NCI-H2081 (cell line): ENCODE measurements at regions not wholly inside any gene's neighbourhood (a gene's known extent, or its start where the extent isn't known, plus 50 kb on each side); places are given as distances from the start of the nearest gene placed in this dataset.
"Not testable (repeated sequence)": the region's sequence is repeated elsewhere in the genome, so short reads cannot be mapped to it uniquely, and the experiment has no call there.

Experiments
- DNase-seq, 2 experiments: peaks; one replicate each; lab custom pipeline; 2025; lab: John Stamatoyannopoulos, UW

- DNase-seq: no peak
These were observed 53.7 kb upstream of the SMIM15 start for GRCh38 chr5:61215996-61216395.

- DNase-seq: no peak
These were observed 54.5 kb upstream of the SMIM15 start for GRCh38 chr5:61216741-61217140.

- no peak for DNase-seq
These were observed 54.9 kb upstream of the SMIM15 start for GRCh38 chr5:61217214-61217613.

DNA sequence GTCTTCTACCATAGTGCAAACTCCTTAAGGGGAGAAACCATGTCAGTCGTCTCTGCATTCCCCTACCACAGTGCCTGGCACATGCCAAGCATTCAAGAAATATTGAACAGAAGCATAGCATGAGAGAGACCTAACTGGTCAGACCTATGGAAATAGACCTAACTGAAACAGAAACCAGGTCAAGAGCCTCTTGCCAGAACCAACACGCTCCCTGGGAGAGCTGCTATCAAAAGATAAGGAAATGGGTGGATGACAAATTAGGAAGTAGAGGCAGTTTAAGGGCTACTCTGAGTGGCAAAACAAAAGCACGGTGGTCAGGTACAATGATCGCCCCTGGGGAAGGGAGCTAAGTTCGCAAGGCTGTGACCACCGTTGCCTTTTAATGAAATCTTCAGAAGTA is 66.0 kb upstream of the SMIM15 start:
- no peak for DNase-seq

- DNase-seq: no peak
These were observed 66.5 kb upstream of the SMIM15 start for GRCh38 chr5:61228691-61229280.

GRCh38 chr5:61229416-61229815 is 67.1 kb upstream of the SMIM15 start:
- DNase-seq: no peak

- no peak for DNase-seq
These were observed 68.2 kb upstream of the SMIM15 start for GRCh38 chr5:61230492-61230891.

DNA sequence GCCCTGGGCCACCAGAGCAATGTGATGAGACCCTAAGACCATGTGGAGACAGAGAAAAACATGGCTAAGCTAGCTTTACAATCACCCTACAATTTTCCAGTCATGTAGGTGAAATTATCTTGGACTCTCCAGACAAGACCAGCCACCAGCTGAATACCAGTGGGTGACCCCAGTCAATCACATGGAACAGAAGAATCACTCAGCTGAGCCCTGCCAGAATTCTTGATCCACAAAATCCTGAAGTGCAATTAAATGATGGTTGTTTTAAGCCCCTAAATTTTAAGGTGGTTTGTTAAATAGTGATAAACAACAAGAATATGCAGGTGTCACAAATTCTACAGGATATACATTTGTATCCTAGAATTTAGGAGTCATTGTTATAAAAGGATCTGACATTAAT is 69.5 kb upstream of the SMIM15 start:
- DNase-seq: no peak

GRCh38 chr5:61232490-61233050 is 70.3 kb upstream of the SMIM15 start:
- DNase-seq: no peak

DNA sequence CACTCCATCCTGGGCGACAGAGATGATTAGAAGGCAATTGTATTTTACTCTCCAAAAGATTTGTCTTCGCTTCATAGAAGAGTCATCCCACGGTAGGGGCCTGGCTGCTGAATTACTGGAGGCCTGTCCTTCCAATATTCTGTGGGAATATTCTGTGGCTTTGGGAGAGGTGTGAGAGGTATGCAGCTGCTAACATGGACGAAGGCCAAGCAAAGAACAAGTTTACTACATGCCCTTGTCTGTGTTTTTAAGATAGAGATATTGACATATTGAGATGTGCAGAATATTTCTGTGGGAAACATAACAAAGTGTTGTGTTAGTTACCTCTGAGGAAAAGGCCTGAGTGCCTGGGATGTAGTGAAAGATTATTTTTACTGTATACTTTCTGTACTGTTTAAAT is 71.8 kb upstream of the SMIM15 start:
- DNase-seq: no peak

GRCh38 chr5:61236715-61237114 is 74.4 kb upstream of the SMIM15 start:
- DNase-seq: not testable (repeated sequence)

- peak; percentile 45 to 54 for DNase-seq
These were observed 83.2 kb upstream of the SMIM15 start for GRCh38 chr5:61245486-61245885.

DNA sequence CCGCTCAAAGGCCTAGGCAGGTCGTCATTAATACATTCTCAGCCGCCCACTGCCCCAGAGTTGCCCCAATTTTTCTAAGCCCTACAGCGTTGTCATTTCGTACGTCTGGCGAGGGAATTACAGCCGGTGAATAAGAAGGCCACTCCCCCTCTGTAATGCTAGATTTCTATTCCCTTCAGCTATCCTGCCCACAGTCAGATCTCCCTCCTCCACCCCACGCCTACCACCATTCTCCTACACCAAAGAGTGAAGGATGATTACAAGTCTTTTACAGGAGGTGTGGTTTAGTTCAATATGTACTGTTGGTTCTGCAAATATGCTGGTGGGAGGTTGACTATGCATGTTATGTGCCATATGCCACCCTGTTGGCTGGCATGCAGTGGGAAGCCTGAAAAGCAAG is 83.7 kb upstream of the SMIM15 start:
- DNase-seq: peak; percentile 68 to 82

GRCh38 chr5:61246768-61247307 is 84.6 kb upstream of the SMIM15 start:
- no peak for DNase-seq

DNA sequence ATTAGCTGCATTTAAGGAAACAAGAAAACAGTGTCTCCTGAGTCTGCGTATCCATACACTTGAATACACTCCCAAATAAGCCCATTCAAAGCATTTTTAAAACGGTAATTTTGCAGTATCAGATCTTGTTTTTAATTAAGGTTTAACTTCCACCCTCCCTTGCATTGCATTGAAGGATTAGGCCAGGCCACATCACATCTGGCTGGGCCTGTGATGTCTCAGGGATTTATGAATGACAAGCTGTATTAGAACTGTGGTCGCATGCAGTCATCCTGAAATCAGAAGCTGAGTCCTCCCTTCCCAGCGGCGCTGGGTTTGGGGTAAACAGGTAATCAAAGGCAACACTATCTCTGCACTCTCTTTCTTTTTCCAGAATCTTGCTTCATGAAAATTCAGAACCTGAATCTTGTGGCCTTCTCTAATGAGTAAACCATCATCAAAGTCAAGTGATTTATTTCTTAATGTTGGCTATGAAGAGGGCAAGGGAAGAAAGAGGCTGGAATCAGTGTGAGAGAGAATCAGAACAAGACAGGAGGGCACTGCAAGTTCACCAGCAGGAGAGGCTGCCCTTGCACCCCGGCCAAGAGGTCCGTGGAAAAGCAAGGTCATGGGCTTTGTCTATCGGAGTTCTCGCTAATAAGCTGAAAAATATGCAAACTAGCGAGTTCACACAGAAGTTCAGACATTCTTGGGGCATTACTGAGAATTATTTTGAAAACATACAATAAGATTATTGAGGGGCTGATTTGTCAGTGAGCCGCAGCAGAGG is 80.0 kb upstream of the ZSWIM6 start:
- no peak for DNase-seq

GRCh38 chr5:61252643-61252925 is 79.5 kb upstream of the ZSWIM6 start:
- DNase-seq: no peak

DNA sequence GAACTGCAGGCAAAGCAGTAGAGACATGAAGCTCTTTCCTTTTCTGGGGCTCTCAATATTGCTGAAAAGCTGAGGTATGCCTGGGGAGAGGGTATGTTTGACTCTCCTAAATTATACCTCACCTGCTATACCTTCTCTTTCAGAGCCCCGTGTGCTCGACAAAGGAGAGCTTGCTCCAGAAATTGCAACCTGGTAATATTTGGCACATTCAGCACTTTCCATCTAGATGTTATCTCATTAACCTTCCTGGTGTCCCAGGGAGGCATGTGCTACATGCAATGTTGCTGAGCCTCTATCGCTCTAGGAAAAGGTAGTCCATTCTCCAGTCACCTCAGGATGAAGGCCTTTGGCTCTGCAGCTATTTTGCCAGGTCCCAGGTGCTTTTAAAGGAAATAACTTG is 78.5 kb upstream of the ZSWIM6 start:
- no peak for DNase-seq

GRCh38 chr5:61254969-61255555 is 77.0 kb upstream of the ZSWIM6 start:
- no peak for DNase-seq

DNA sequence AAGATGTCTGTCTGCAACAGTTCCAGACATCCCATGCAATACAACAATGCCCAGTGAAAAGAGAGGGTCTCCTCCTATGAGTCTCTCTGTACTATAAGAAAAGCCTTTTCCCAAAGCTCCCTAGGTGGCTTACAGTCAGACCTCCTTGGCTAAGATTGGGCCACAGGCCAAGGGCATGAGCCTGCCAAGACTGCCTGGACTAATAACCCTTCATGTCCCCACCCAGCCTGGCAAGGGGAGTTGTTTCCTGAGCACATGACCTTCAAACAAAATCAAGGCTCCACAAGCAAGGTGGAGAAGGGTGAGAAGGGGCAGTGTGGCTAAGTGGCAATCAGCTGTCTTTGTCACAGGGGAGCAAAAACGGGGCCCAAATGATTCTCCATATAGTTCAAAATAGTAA is 75.6 kb upstream of the ZSWIM6 start:
- DNase-seq: no peak

GRCh38 chr5:61257421-61257820 is 74.6 kb upstream of the ZSWIM6 start:
- DNase-seq: no peak

DNA sequence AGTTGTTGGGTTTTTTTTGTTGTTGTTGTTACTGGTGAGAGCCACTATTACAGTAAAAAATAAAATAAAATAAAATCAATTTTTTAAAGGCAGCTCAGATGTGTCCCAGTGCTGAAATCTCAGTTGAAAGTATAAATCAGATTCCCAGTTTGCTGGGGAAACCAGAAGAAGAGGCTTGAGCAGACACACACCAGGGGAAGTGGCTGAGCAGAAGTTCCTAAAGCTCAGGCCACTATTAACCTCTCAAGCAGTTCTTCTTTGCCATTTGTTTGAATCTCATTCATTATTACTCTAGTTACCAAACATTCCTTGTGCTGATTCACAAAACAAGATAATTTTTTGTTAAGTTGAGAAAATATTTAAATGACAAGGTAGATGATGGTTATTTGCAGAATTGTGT is 70.9 kb upstream of the ZSWIM6 start:
- no peak for DNase-seq

GRCh38 chr5:61262080-61262479 is 70.0 kb upstream of the ZSWIM6 start:
- no peak for DNase-seq

- DNase-seq: no peak
These were observed 69.0 kb upstream of the ZSWIM6 start for GRCh38 chr5:61263072-61263471.
